GM18498 (cell line): ENCODE measurements at regions not wholly inside any gene's neighbourhood (a gene's known extent, or its start where the extent isn't known, plus 50 kb on each side); places are given as distances from the start of the nearest gene placed in this dataset.

Experiments used
- ATAC-seq: cut with Tn5 transposase; IDR thresholded peaks from one replicate; pipeline ENCODE4 v1.9.1; 2021; ENCODE audit warnings: mild to moderate bottlenecking, moderate library complexity; ENCODE audit not compliant: unreplicated experiment

DNA sequence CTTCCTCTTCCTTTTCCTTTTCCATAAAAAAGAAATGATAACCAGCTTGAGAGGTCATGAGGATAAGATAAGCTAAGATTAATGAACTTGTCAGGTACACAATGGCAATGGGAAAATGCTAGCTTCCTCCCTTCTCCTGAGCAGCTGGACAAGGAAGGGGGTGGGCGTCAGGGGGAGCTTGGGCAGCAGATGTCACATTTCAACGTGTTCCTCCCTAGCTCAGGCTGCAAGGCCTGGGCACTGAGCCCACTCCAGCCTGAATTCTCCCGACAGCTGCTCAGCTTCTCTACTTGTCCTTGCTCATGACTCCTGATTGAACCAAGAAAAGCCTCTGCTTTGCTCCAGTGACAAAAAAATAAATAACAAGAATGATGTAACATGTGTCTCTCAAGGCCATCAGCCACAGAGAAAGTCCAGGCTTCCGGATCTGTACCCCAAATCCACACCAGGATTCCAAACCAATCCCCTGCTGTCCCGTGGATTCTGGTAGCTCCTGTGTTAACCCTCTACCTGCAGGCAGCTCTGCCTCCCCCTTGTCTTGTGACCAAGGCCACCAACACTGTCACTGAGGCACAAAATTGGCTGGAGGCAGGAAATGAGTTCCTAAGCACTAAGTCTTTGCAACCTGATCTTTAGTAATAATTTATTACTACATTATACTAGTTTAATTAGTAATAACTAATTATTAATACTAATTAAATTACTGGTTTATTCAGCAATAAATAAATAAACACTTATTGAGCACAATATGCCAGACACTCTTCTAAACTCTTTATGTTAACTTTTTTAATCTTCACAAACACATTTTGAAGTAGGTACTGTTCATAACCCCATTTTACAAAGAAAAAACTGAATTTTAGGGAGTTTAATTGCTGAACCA is 146.5 kb downstream of the CCDC34 start:
- ATAC-seq, result no peak

DNA sequence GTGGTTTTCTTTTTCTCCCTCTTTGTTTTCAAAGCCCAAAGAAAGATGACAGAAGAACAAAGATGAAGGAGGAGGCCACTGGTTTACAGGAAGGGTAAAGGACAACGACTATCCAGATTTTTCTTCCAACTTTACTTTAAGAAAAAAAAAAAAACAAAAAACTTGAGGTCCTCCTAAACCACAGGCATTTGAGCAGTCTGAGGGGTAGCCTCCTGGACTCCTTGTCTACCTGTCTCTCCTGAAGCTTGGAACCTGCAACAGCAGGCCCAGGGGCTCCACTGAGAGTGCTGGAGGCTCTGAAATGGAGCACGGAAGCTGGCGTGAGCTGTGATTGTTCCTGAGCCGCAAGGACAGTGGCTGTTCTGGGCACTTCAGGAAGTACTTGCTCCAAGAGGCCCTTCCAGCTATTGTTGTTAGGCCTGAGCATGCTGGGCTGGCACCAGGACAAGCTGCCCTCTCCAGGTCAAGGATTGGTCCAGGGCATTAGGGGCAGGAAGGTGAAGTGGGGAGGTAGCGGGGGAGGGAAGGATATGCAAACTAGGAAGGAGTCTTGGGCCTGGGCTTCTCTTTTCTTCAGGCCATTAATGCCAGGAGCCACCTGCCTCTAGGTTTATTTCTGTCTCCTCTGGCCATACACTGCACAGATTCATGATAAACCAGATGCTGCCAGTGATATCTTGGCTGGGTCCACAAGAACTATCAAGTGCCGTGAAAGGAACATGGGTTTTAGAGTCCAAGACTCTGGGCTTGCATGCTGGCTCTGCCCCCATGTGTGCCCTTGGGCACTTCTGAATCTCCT is 147.3 kb downstream of the CCDC34 start:
- ATAC-seq, result no peak

DNA sequence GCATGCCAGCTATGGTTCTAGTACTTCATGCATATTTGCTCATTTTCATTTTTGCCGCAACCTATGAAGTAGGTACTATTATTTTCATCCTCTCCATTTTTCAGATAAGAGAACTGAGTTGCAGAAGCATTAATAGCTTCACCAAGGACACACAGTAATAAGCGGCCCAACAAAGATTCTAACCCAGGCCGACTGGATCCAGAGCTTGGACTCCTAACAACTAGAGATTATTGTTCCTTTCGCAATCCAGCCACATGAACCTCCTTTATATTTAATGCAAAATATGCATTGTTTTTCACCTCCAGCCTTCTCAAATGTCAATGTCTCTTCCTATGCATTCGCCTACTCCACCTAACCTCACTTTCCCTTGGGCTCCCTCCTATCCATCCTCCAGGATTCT is 148.3 kb downstream of the CCDC34 start:
- no peak for ATAC-seq

DNA sequence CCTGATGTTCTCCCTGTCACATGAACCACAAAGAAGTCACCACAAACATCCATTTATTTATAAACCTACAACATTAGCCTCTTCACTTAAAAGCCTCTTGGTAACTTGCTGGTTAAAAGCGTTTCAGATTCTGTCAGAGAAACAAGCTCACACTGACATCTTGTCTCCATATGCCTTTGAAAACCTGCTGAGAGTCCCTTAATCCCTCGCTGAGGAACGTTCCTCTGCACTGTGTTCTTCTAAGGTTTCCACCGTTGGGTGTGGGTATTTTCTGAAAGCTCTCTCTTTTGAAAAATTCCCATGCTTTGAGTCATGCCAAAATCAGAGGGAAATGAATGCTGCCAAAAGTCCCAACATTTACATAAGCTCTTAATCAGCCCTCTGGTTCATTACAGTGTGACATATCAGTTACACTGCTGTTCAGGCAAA is 149.8 kb downstream of the CCDC34 start:
- no peak for ATAC-seq

DNA sequence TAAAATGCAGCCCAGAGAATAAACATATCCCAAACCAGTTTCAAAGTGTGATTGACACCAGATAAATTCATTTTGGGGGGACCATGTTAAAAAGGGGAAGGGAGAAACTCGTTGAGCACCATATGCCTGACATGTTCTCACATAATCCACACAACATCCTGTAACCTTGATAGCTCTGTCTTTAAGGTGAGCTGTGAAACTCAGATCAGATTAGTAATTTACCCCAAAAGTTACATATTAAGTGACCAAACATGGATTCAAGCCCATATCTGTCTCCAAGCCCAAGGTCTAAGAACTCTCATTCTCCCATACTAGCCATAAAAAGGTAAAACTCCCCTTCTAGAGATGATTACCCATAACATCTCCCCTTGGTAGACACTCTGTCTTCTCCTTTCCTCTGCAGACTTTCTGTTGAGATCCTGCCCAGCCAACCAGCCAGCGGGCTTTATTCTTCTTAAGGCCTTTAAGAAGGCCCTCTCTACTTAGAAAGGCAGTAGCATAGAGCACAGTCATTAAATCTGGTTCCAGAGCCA is 150.7 kb downstream of the CCDC34 start:
- peak; percentile 51 for ATAC-seq

DNA sequence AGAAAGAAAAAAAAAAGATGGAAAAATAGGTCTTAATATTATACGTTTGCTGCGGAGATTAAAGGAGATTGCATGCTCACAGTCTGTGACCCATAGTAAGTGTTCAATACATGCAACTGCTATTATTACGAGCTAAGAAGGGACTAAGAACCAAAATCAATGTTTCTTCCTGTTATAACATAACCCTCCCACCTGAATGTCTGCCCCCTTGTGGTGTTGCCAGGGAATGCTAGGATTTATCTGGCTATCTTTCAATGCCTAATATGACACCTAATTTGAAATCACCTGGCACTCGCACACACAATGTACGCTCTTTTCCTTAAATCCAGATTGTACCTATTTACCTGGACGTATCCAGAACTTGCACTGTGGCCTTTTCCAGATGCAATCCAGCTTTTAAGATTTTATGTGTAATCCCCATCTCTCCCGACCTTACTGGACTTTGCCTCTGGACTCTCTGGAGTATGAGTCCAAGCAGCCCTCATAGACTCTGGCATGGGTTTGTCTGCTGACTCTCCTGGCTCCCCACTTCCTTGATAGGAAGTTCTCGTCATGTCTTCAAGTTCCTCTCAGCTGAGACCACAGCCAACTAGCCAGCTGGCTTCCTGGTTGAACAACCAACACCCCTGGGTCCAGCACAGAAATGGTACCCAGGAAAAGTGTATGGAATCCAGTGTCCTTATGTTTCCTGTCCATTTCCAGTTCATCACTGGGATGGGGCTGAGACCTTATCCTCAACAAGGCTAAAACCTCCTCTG is 151.5 kb downstream of the CCDC34 start:
- ATAC-seq, result no peak

DNA sequence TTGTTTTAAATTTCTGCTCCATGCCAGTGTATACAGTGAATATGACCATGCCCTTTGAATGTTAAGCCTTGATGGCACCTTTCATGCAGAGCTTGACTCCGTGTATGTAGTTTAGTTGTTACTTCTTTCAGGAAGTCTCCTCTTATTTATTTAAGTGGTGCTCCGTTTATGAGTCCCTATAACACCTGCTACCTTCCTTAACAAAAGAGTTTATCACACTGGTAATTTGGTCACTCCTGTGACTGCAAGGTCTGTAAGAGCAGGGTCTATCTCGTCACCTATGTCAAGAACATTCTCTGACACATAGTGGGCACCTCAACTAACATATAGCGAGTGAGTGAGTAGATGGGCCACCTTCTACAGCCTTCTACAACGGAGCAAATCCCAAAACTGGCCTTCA is 152.5 kb downstream of the CCDC34 start:
- no peak for ATAC-seq

DNA sequence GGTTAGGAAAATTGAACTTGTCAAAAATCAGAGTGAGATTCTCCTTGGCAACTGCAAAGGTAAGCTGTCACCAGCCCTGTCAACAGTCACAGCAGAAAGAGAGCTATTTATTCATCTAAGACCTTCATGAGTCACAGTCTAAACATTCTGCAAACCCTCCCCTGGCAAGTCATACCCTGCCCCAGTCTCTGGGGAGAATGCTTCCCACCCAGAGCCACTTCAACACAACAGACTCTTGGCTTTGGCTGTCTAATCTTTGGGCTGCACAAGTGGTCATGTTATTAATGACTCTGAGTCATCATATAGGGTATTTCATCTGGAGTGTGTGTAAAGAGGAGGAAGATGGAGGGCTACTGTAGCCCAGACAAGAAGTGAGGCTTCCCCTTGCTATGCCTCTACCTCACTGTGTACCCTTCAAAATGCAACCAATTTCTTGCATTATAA is 153.4 kb downstream of the CCDC34 start:
- no peak for ATAC-seq

DNA sequence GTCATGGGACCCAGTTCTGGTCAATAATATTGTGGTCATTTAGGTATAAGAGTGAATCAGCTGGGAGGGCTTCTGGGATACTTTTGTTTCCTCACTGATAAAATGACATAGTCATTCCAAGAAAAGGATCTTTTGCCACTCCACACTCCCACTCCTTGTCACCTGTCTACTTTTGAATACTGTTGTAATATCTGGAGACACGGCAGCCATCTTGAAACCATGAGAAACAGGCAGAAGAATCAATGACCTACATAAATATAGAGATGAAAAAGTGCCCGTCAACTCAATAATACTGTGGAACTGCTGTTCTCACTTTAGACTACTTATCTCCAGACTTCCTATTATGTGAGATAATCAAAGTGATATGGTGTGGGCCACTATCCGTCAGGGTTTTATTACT is 154.2 kb downstream of the CCDC34 start:
- no peak for ATAC-seq

DNA sequence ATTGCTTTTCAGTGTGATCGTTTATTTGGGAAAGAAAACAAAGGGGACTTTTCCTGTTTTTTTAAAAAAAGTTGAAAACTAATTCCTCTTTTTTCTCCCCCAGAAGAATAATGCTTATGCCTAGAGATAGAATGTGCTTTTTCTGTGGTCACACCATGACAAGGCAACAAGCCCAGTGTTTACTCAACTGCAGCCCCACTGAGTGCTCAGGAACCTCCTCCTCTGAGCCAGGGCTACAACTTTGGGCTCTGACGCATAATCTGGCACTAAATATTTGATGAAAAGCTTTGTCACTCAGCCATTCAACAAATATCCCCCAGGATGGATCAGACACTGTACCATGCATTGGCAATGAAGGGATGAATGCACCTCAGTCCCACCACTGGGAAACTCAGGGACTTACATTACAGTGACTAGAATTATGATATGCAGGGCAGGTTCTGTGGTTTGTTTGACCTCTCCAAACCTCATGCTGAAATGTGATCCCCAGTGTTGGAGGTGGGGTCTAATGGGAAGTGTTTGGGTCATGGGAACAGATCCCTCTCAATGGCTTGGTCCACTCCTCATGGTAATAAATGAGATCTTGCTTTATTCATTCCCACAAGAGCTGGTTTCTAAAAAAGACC is 155.9 kb downstream of the CCDC34 start:
- no peak for ATAC-seq

DNA sequence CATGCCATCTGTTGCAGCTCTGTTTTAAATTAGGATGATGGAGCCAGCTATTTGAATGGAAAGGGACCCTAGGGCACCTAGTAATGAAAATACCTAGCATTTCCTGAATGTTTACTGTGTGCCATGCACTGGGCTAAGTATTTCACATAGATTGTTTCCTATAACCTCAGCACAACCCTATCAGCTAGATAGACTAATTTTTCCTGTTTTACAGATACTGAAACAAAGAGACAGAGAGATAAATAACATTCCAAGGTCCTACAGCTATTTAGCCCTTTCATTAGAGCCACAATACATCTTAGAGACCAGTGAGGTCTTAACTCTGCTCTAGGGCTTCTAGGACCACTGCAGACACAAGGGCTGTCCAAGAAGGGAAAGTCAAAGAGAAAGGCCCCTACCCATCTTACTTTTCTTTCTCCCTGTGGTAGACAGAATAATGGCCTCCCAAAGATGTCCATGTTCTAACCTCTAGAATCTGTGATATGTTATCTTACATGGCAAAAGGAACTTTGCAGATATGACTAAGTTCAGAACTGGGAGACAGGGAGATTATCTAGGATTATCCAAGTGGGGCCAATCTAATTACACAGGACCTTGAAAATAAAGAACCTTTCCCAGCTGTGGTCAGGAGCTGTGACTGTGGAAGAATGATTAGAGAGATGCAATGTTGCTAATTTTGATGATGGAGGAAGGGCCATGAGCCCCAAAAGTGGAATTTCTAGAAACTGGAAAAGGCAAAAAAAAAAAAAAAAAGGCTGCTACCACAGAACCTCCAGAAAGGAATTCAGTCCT is 157.0 kb downstream of the CCDC34 start:
- no peak for ATAC-seq

DNA sequence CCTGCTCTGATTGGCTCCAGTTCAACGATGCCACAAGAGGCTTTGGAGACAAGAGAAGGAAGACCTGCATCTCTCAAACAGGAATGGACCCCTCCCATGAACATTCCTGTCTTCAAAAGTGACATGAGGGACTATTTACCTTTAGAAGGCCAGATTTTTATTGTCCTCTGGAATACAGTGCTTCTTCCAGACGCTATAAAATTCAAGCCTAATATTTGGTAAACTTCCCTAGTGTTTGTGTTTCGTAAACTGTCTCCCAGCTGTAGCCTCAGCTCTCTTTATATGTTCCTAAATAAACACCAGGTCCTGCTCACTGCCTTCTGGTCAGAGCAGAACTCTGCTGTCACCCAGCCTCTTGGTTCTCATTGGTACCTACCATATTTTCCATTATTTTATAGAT is 157.8 kb downstream of the CCDC34 start:
- ATAC-seq, result no peak

DNA sequence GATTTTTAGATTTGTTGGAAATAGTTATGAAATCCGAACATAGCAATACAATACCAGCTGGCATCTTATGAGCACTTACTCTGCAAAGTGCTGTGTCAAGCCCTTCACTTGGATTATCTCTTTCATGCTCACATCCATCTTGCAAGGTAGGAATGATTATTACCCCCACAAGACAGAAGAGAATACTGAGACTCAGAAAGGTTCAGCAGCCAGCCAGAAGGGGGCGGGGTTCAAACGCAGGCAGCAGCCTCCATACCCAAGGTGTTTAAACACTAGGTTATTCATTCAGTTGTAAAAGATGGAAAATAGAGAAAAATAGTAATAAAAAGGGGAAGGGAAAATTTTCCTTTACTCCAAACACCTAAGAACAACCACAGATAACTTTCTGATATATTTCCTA is 158.5 kb downstream of the CCDC34 start:
- ATAC-seq, result no peak

DNA sequence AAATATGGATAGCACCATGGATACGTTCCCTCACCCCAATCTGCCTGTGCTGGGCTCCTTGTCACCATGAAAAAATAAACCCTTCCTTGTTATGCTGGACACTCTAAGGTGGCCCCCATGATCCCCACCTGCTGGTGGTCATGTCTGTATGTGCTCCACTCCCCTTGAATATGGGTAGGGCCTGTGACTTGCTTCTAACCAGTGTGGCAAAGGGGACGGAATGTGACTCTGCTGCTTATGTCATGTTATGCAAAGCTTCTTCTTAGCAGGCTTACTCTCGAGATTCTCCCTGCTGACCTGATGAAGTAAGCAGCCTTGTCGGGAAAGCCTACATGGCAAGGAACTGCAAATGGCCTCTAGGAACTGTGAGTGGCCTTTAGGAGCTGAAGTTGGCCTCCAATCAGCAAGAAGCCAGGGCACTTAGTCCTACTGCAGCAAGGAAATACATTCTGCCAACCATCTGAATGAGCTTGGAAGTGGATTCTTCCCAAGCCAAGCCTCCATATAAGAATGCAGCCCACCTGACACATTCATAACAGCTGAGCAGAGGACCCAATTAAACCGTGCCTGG is 159.9 kb downstream of the CCDC34 start:
- no peak for ATAC-seq

DNA sequence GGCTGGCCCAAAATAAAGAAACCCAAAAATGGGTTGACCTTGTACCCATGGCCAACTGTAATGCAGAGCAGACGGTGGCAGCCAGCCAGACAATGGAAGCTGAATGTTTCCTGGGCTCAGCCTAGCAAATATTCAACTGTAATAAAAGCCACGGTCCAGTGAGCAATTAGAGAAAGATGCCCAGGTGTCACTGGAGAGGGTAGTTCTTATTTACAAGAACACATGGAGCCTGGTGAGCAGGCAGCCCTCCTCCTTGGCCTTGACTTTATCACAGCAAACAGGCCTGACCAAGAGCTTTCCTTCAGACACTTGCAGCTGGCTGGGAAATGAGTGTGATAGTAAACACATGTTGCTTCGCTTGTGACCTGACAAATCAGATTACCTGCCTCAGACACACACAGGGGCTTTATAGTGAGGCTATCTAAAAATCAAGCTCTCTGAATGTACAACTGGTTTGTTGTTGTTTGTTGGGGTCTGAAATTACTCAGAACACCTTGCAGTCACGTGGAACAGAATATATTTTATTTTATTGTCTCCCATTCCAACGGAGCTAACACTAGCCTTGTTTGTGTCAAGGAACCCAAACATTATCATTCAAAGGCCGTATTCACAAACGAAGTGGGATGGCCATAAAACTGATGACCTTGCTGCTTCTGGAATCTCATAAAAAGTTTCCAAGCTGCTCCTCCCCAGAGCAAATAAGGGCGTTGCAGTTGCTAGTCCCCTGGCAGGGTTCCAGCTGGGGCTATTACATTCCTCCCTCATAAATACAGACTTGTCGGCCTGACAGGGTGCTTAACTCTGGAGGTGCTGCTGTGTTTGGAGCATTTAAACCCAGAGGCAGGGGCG is 161.1 kb downstream of the BBOX1 start:
- no peak for ATAC-seq

DNA sequence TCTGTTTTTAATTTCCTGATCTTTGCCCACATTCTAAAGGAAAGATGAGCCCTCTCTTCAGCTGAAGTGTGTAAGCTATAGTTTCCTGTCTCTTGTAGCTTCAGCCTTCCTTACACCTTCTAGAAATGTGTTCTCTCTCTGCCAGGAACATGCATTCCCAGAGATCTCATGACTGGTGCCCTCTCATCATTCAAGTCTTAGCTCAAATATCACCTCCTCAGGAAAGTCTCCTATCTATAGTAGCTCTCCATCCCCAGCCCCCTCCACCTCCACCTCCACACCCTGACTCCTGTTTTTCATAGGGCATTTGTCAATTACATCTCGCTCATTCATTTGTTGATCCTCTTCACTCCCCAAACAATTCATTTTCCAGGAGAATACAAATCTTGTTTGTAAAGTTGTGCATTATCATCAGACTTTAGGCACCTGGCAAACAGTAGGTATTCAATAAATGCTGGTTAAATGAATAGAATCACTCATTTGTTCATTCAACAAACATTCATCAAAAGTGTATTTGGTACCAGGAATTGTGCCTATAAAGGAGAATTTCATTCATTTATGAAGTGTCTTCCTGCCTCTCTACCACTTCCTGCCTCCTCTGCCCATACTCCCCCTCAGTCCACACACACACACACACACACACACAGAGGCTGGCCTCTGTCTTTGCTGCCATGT is 160.3 kb downstream of the BBOX1 start:
- ATAC-seq, result no peak

DNA sequence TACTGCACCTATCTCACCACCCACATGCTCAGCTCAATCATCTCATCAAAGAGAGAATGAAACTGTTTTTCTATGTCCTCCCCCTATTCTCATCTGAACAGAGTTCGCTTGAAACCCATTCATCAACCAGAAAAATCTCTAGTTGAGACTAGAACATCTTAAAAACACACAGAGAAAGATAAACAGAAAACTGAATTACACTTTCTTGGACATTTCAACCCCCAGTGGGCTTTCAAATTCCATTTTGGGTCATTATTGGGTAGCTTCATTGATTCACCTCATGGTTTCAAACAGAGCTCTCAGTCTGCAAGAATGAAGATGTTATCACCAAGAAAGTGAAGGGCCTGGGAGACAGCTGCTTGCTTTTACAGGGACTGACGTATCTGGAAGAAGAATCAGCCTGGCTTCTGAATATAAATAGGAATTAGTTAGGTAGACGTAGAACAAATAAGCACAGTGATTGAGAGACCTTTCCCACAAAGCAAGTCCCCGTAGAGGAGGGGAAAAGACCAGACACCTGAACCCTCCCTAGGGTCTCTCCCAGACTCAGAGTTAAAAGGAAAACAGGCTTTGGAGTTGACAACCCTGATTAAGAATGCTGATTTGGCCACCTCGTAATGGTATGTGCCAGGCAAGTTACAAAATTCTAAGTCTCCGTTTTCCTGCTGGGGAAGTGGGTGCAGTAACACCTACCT is 155.7 kb downstream of the BBOX1 start:
- ATAC-seq, result no peak
